Body of pancreas (tissue), 4 donors: ENCODE measurements at regions not wholly inside any gene's neighbourhood (a gene's known extent, or its start where the extent isn't known, plus 50 kb on each side); places are given as distances from the start of the nearest gene placed in this dataset.

ENCODE experiments used
- ATAC-seq: fragments of 150-250 bp; one replicate; pipeline ENCODE4 v1.9.1; 2016
- DNase-seq, 4 donors: peaks; one replicate each; pipeline ENCODE4 v3.0.0-alpha.2; 2019
- H3K27ac ChIP-seq, 4 donors: fragments of 200-600 bp; sonication (generic); 1 replicate in 3 of 4; 2 replicates in 1 of 4; pipeline versions ENCODE4 v1.5.1 to v1.6.1; 2016 to 2019; ENCODE audit warnings: mild to moderate bottlenecking in 1 of 4, mixed read lengths in 1 of 4, moderate library complexity in 1 of 4
- H3K27me3 ChIP-seq, 2 donors: fragments of 200-600 bp; sonication (generic); one replicate each; pipeline ENCODE4 v1.6.0; 2016; ENCODE audit warnings: mild to moderate bottlenecking in 1 of 2
- H3K36me3 ChIP-seq, 2 donors: fragments of 200-600 bp; sonication (generic); replicated peaks in 1 of 2; 2 replicates each; pipeline ENCODE4 v1.5.1; 2016; ENCODE audit warnings: low read depth in 2 of 2; ENCODE audit not compliant: insufficient read depth in 1 of 2
- H3K4me1 ChIP-seq: fragments of 200-600 bp; sonication (generic); one replicate; pipeline ENCODE4 v1.6.0; 2016
- H3K4me3 ChIP-seq, 2 donors: fragments of 200-600 bp; sonication (generic); 1 replicate in 1 of 2; 2 replicates in 1 of 2; pipeline ENCODE4 v1.5.1; 2016 to 2019
- H3K9me3 ChIP-seq, 3 donors: fragments of 200-600 bp; sonication (generic); 1 replicate in 2 of 3; 2 replicates in 1 of 3; pipeline ENCODE4 v1.5.1; 2016
- POLR2A ChIP-seq, 3 donors: fragments of 450-650 bp; IDR thresholded peaks; one replicate each; pipeline ENCODE4 v1.6.1; 2016; ENCODE audit warnings: antibody characterized with exemption in 3 of 3, mild to moderate bottlenecking in 2 of 3
- WGBS, 2 donors: methylation state at CpG; one replicate each; pipeline ENCODE4 v1.1.5; 2017; 5-methylcytosine and 5-hydroxymethylcytosine counted together
- intact Hi-C: fragments of 100-400 bp; cut with DNase I; formaldehyde crosslinking; loops from one replicate; pipeline ENCODE4 v1.15.1; 2023
- TF ChIP-seq, protein P1 (sequence below), 7 experiments: fragments of 450-650 bp in 4 of 7; fragments of 200-600 bp in 3 of 7; sonication (generic) in 3 of 7; IDR thresholded peaks; one replicate each; pipeline ENCODE4 v1.5.1; 2016 to 2019; ENCODE audit warnings: antibody characterized with exemption in 7 of 7

DNA sequence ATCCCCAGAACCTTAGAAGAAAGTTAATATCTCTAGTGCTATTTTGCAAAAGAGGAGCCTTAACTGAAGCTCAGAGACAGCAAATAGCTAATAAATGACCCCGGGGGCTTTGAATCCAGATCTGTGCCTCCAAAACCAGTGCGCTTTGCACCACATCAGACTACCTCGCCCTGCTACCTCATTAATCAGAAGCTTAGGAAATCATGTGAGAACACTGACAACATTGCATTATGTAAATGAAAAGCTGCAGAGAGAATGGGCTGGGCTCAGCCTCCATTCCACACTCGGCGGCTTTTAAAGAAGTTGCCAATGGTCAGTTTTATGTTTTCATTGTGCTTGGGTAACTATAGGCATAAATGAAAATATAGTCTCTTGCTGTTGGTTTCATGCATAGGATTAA lies 54.0 kb upstream of the STMND1 start:
- H3K4me1 ChIP-seq: peaks cover 4% of the 10 kb centered on the region
- H3K4me3 ChIP-seq: no peak overlapping the region
- ATAC-seq: no peak
- 56 to 70% methylated on average over 5 of the region's 5 CpGs for WGBS, 2 donors
- TF ChIP-seq POLR2A (IDR thresholded peaks at IDR 0.05): no peak
- TF ChIP-seq, protein P1, sequence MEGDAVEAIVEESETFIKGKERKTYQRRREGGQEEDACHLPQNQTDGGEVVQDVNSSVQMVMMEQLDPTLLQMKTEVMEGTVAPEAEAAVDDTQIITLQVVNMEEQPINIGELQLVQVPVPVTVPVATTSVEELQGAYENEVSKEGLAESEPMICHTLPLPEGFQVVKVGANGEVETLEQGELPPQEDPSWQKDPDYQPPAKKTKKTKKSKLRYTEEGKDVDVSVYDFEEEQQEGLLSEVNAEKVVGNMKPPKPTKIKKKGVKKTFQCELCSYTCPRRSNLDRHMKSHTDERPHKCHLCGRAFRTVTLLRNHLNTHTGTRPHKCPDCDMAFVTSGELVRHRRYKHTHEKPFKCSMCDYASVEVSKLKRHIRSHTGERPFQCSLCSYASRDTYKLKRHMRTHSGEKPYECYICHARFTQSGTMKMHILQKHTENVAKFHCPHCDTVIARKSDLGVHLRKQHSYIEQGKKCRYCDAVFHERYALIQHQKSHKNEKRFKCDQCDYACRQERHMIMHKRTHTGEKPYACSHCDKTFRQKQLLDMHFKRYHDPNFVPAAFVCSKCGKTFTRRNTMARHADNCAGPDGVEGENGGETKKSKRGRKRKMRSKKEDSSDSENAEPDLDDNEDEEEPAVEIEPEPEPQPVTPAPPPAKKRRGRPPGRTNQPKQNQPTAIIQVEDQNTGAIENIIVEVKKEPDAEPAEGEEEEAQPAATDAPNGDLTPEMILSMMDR (IDR thresholded peaks at IDR 0.05): no peak
- intact Hi-C loops: no loop called here
- DNase-seq: no peak
- no peaks in the 10 kb centered on the region for H3K27me3 ChIP-seq
- no peak overlapping the region for H3K27ac ChIP-seq
- no peaks in the 10 kb centered on the region for H3K9me3 ChIP-seq
- H3K36me3 ChIP-seq: no peaks in the 10 kb centered on the region

DNA sequence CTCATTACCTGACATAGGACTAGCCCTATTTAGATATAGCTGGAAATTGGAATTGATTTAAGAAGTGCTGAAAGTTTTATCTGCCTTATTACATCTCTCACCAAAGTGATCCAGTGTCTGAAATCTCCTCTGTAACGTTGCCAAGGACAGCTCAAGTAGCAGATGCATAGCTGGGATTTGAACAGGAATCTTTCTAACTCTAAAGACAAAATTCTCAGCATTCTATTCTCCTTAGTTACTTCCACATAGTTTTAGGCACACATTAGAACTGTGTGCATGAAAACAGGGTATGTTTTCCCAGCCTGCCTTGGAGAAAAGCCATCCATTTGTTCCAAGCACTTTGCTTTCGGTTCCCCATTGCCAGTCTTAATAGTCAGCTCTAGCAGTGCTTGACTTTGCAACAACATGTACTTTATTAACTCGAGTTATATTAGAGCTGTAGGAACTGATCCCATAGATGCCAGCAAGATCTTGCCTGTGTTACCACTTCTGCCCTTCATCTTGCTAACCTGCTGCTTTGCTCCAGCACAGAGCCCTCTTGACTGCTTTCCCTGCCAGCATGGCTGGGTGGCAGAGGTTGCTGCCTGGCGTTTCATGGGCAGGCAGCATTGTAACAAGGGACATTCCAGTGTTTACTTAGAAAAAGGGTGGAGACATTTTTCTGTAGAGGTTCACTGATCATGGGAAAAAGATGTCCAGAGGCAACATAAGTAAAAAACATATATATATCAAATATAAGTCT lies 56.1 kb upstream of the STMND1 start:
- TF ChIP-seq POLR2A (IDR thresholded peaks at IDR 0.05): no peak
- TF ChIP-seq, protein P1 (IDR thresholded peaks at IDR 0.05): no peak
- DNase-seq (no peak), ATAC-seq (no peak)
- Histone ChIP-seq H3K36me3 (no peaks in the 10 kb centered on the region), H3K9me3 (no peaks in the 10 kb centered on the region), H3K27me3 (no peaks in the 10 kb centered on the region), H3K27ac (no peak overlapping the region), H3K4me3 (no peak overlapping the region), H3K4me1 (peaks cover 9% of the 10 kb centered on the region)
- intact Hi-C loops: no loop called here
- WGBS, 2 donors: 52 to 54% methylated on average over 4 of the region's 4 CpGs

DNA sequence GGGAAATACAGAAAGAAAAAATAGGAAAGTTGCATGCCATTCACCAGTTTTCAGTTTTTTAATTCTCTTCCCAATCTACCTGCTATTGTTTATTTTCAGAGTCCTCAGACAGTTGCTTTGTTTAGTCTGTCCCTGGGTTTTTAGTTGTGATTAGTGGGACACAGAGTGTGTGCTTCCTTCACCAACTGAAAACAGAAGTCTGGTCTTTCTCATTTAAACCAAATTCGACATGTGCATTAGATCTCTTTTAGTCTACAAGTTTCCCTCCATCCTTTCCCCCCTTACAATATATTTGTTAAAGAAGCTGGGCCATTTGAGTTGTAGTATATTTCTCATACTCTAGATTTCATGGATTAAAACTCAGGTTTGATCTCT lies 58.7 kb upstream of the STMND1 start:
- H3K4me1 ChIP-seq: peaks cover 9% of the 10 kb centered on the region
- H3K36me3 ChIP-seq: no peaks in the 10 kb centered on the region
- ATAC-seq (peak; percentile 3), DNase-seq (no peak)
- H3K4me3 ChIP-seq: no peak overlapping the region
- H3K9me3 ChIP-seq: no peaks in the 10 kb centered on the region
- H3K27me3 ChIP-seq: no peaks in the 10 kb centered on the region
- WGBS, 2 donors: 85 to 87% methylated on average over 1 of the region's 1 CpG
- intact Hi-C loops: no loop called here
- TF ChIP-seq POLR2A (IDR thresholded peaks at IDR 0.05): no peak
- TF ChIP-seq, protein P1 (IDR thresholded peaks at IDR 0.05): no peak
- peak overlapping the region in 1 of 4 donors; percentile 6 for H3K27ac ChIP-seq

DNA sequence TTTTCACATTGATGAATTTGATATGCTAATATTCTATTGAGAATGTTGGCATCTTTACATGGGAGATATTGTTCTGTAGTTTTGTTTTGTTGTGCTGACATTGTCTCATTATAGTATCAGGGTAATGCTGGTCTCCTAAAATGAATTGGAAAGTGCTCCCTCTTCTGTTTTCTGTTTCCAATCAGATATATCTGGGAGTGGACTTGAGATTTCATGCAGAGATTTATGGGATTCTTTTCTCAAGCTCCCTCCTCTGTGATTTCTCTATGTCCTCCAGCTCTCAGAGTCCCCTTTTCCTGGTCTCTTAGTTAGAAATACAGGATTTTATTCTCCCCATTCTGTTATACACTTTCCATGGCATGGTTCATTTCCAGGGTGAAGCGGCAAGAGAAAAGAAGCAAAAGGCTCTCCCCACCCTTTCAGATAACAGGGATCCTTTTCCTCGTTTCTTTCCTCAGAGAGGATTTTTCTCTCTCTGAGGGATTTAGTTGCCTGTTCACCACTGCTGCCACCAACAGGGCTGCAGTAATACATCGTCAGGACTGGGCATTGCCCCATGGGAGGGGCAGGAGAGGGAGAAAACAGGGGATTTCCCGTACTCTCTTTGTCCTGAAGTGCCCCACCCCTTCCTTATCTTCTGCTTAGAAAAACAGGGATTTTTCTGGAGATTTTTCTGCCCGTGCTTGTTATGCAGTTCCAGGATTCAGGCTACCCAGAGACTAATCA lies 59.3 kb upstream of the STMND1 start:
- Histone ChIP-seq H3K27me3 (no peaks in the 10 kb centered on the region), H3K36me3 (no peaks in the 10 kb centered on the region), H3K4me1 (peaks cover 9% of the 10 kb centered on the region), H3K4me3 (no peak overlapping the region), H3K27ac (peak overlapping the region in 2 of 4 donors; percentile 6 to 44), H3K9me3 (no peaks in the 10 kb centered on the region)
- TF ChIP-seq, protein P1 (IDR thresholded peaks at IDR 0.05): peak in 6 of 7 experiments; percentile 10 to 63 (median 38)
- TF ChIP-seq POLR2A (IDR thresholded peaks at IDR 0.05): no peak
- ATAC-seq: peak; percentile 97
- WGBS, 2 donors: 3 to 4% methylated on average over 5 of the region's 5 CpGs
- intact Hi-C loops: no loop called here
- peak; percentile 53 to 76 (median 66) for DNase-seq
